ENCODE measurements at regions not wholly inside any gene's neighbourhood (a gene's known extent, or its start where the extent isn't known, plus 50 kb on each side); places are given as distances from the start of the nearest gene placed in this dataset.
"Not testable (repeated sequence)": the region's sequence is repeated elsewhere in the genome, so short reads cannot be mapped to it uniquely, and the experiment has no call there.

DNA sequence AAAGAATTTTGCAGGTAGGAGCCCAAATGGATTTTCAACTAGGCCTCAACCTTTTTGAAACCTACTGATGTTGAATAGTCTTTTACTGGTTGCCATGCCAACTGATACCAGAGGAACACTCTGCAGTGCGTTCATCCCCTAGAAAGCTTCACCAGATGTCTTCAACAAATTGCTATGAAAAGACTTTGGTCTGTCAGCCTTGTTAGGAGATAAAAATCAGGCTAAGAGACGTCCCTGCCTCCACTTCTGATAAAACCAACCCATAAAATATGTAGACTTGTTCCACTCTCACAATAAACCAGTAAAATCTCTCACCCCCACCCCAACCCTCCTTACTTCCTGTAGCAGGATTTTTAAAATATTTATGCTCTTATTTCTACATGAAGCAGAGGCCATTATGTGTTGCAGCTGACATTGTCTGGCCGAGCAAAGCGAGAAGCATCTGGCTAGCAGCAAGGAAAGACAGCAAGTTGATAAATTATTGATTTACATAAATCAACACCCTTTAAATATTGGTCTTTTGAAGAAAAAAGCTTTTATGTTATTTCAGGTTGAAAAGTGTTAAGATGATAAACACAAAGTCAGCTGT lies 428.7 kb downstream of the ISL1 start:
- Histone ChIP-seq H3K36me3 (ENCODE audit: low read depth) (no peaks in the 10 kb centered on the region), H3K27ac (peak overlapping the region; percentile 90), H3K79me2 (ENCODE audit: low read depth) (no peaks in the 10 kb centered on the region), H2AFZ (no peak overlapping the region), H3K9me2 (ENCODE audit: insufficient read depth) (peaks cover 3% of the 10 kb centered on the region; the same call in 1 of the 2 replicates), H3K27me3 (ENCODE audit: insufficient read depth, low read depth) (no peaks in the 10 kb centered on the region), H3K4me2 (no peak overlapping the region), H4K20me1 (ENCODE audit: insufficient read depth) (no peaks in the 10 kb centered on the region), H3K9me3 (ENCODE audit: insufficient read depth, low read depth) (0 out of 2 replicates have a peak, but pooled peaks cover 8% of the 10 kb centered on the region), H3K4me3 (no peak overlapping the region), H3K4me1 (replicated peaks; ENCODE audit: insufficient read depth) (peaks cover 13% of the 10 kb centered on the region), H3F3A (ENCODE audit: insufficient read depth, low read depth) (peaks cover 17% of the 10 kb centered on the region)
- POLR2A ChIA-PET (ENCODE audit: unreplicated experiment), result no interaction called here
- CTCF ChIA-PET, result no interaction called here
- intact Hi-C loops (cut with micrococcal nuclease; ENCODE audit: unreplicated experiment), result no loop called here
- no TSS peak for BruUV-seq (replicated peaks)
- TF ChIP-seq EZH2 (IDR thresholded peaks at IDR 0.05; ENCODE audit: low read depth), result no peak
- TF ChIP-seq, protein P1, sequence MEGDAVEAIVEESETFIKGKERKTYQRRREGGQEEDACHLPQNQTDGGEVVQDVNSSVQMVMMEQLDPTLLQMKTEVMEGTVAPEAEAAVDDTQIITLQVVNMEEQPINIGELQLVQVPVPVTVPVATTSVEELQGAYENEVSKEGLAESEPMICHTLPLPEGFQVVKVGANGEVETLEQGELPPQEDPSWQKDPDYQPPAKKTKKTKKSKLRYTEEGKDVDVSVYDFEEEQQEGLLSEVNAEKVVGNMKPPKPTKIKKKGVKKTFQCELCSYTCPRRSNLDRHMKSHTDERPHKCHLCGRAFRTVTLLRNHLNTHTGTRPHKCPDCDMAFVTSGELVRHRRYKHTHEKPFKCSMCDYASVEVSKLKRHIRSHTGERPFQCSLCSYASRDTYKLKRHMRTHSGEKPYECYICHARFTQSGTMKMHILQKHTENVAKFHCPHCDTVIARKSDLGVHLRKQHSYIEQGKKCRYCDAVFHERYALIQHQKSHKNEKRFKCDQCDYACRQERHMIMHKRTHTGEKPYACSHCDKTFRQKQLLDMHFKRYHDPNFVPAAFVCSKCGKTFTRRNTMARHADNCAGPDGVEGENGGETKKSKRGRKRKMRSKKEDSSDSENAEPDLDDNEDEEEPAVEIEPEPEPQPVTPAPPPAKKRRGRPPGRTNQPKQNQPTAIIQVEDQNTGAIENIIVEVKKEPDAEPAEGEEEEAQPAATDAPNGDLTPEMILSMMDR (conservative IDR thresholded peaks at IDR 0.05), result no peak
- no peak for DNase-seq

DNA sequence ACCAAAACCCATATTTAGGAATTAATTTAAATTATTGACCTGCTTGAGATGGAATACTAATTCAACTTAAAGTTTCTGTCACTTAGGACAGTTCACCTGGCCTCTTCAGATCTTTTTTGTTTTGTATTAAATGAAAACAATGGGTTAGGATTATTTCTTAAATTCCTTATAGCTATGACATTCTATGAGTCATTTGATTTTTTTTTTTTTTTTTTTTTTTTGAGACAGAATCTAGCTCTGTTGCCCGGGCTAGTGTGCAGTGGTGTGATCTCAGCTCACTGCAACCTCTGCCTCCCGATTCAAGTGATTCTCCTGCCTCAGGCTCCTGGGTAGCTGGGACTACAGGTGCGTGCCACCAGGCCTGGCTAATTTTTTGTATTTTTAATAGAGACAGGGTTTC lies 431.6 kb downstream of the ISL1 start:
- H2AFZ ChIP-seq; H3K9me3 ChIP-seq (ENCODE audit: insufficient read depth, low read depth); intact Hi-C loops (cut with micrococcal nuclease; ENCODE audit: unreplicated experiment); H3K4me1 ChIP-seq (replicated peaks; ENCODE audit: insufficient read depth); H3K4me2 ChIP-seq; H3K27me3 ChIP-seq (ENCODE audit: insufficient read depth, low read depth); POLR2A ChIA-PET (ENCODE audit: unreplicated experiment); H3K36me3 ChIP-seq (ENCODE audit: low read depth); H4K20me1 ChIP-seq (ENCODE audit: insufficient read depth); H3K4me3 ChIP-seq; H3K79me2 ChIP-seq (ENCODE audit: low read depth); BruUV-seq (replicated peaks); H3K9me2 ChIP-seq (ENCODE audit: insufficient read depth): not testable (repeated sequence)
- peaks cover 17% of the 10 kb centered on the region for H3F3A ChIP-seq (ENCODE audit: insufficient read depth, low read depth)
- CTCF ChIA-PET, result interaction anchor here (0.6 kb wide), 2 partner anchors 14 to 351 kb away, joined by 3 read pairs; no protein-coding TSS in a partner anchor
- H3K27ac ChIP-seq, result 0 out of 2 replicates have a peak overlapping the region, but pooled peaks have one; percentile 36
- peak; percentile 30 to 57 for DNase-seq

DNA sequence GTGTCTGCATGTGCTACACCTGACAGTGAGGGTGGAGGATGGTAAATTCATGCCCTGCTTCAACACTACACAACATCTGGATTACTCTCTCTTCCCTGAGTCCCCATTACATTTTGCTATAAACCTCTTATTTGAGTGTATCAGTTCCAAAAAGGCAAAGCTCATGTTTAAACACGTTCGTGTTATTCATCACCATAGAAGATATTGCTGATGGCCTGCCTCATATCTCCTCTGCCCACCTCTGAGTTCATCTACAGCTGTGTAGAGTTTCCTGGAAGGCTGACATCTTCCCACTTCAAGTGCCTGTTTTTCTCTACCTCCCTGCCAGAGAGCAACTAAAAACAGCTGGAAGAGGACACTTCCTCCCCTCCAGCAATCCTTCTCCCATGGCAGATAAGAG lies 433.2 kb downstream of the ISL1 start:
- H2AFZ ChIP-seq, result no peak overlapping the region
- DNase-seq, result no peak
- ChIA-PET CTCF (no interaction called here), POLR2A (ENCODE audit: unreplicated experiment) (no interaction called here)
- 0 out of 2 replicates have a peak, but pooled peaks cover 8% of the 10 kb centered on the region for H3K9me3 ChIP-seq (ENCODE audit: insufficient read depth, low read depth)
- no peaks in the 10 kb centered on the region for H3K79me2 ChIP-seq (ENCODE audit: low read depth)
- no peak for TF ChIP-seq EZH2 (IDR thresholded peaks at IDR 0.05; ENCODE audit: low read depth)
- TF ChIP-seq, protein P1 (conservative IDR thresholded peaks at IDR 0.05), result no peak
- H3K4me1 ChIP-seq (replicated peaks; ENCODE audit: insufficient read depth), result no peaks in the 10 kb centered on the region; the same call in 1 of the 2 replicates
- intact Hi-C loops (cut with micrococcal nuclease; ENCODE audit: unreplicated experiment), result no loop called here
- no peaks in the 10 kb centered on the region for H3K36me3 ChIP-seq (ENCODE audit: low read depth)
- H3F3A ChIP-seq (ENCODE audit: insufficient read depth, low read depth), result peaks cover 4% of the 10 kb centered on the region; the same call in 1 of the 2 replicates
- no peak overlapping the region for H3K4me2 ChIP-seq
- no peak overlapping the region for H3K4me3 ChIP-seq
- no peaks in the 10 kb centered on the region for H3K27me3 ChIP-seq (ENCODE audit: insufficient read depth, low read depth)
- BruUV-seq (replicated peaks), result no TSS peak
- H4K20me1 ChIP-seq (ENCODE audit: insufficient read depth), result no peaks in the 10 kb centered on the region
- H3K9me2 ChIP-seq (ENCODE audit: insufficient read depth), result no peaks in the 10 kb centered on the region
- H3K27ac ChIP-seq, result no peak overlapping the region

DNA sequence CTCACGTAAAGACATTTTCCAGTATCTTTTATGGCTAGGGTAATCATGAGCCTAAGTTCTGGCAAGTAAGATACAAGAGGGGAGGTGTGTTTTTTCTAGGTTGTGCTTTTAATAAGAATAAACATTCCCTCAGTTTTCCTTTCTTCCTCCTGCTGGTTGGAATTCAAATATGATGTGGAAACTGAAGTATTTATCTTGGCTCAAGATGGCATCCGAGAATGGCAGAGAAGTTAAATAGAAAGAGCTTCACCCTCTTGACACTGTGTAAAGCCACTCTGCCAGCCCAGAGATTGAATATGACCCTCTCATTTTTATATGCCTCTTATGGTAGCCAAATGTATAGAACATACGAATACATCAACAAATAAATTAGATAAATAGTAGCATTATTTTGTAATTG lies 438.4 kb downstream of the ISL1 start:
- H3K4me2 ChIP-seq, result no peak overlapping the region
- ChIA-PET POLR2A (ENCODE audit: unreplicated experiment) (no interaction called here), CTCF (no interaction called here)
- H3F3A ChIP-seq (ENCODE audit: insufficient read depth, low read depth), result no peaks in the 10 kb centered on the region
- BruUV-seq (replicated peaks), result no TSS peak
- DNase-seq, result no peak
- intact Hi-C loops (cut with micrococcal nuclease; ENCODE audit: unreplicated experiment), result loop anchor here (10.0 kb wide), 2 partner anchors 167 to 427 kb away; no protein-coding TSS in a partner anchor
- no peak overlapping the region for H3K4me3 ChIP-seq
- peaks cover 3% of the 10 kb centered on the region; the same call in 1 of the 2 replicates for H3K9me2 ChIP-seq (ENCODE audit: insufficient read depth)
- H2AFZ ChIP-seq, result no peak overlapping the region
- TF ChIP-seq, protein P1 (conservative IDR thresholded peaks at IDR 0.05), result no peak
- TF ChIP-seq EZH2 (IDR thresholded peaks at IDR 0.05; ENCODE audit: low read depth), result no peak
- H3K27me3 ChIP-seq (ENCODE audit: insufficient read depth, low read depth), result no peaks in the 10 kb centered on the region
- H3K79me2 ChIP-seq (ENCODE audit: low read depth), result no peaks in the 10 kb centered on the region
- H3K27ac ChIP-seq, result no peak overlapping the region
- no peaks in the 10 kb centered on the region for H4K20me1 ChIP-seq (ENCODE audit: insufficient read depth)
- no peaks in the 10 kb centered on the region for H3K36me3 ChIP-seq (ENCODE audit: low read depth)
- H3K9me3 ChIP-seq (ENCODE audit: insufficient read depth, low read depth), result no peaks in the 10 kb centered on the region
- no peaks in the 10 kb centered on the region for H3K4me1 ChIP-seq (replicated peaks; ENCODE audit: insufficient read depth)

Data from PC-9 (cell line).